Smooth muscle cell (in vitro differentiated cells): ENCODE measurements at regions not wholly inside any gene's neighbourhood (a gene's known extent, or its start where the extent isn't known, plus 50 kb on each side); places are given as distances from the start of the nearest gene placed in this dataset.

Source experiments
- DNase-seq: peaks from one replicate; lab custom pipeline; 2025; ENCODE audit not compliant: unreplicated experiment; lab: John Stamatoyannopoulos, UW
- H2AFZ ChIP-seq: fragments of 200-600 bp; sonication (generic); 2 replicates; pipeline ENCODE4 v1.6.0; 2016; ENCODE audit warnings: antibody characterized with exemption, low read depth, mild to moderate bottlenecking
- H3F3A ChIP-seq: fragments of 200-600 bp; sonication (generic); 2 replicates; pipeline ENCODE4 v1.6.0; 2017; ENCODE audit warnings: antibody characterized with exemption, low read depth
- H3K27ac ChIP-seq: fragments of 200-600 bp; sonication (generic); 2 replicates; pipeline ENCODE4 v1.5.1; 2016; ENCODE audit warnings: low read depth, mild to moderate bottlenecking
- H3K27me3 ChIP-seq: fragments of 200-600 bp; sonication (generic); 2 replicates; pipeline ENCODE4 v1.6.1; 2016; ENCODE audit warnings: low read depth, mild to moderate bottlenecking
- H3K36me3 ChIP-seq: fragments of 200-600 bp; sonication (generic); 2 replicates; pipeline ENCODE4 v1.5.1; 2016; ENCODE audit warnings: low read depth
- H3K4me1 ChIP-seq: fragments of 200-600 bp; sonication (generic); 2 replicates; pipeline ENCODE4 v1.5.1; 2016; ENCODE audit warnings: low read depth
- H3K4me2 ChIP-seq: fragments of 200-600 bp; sonication (generic); 2 replicates; pipeline ENCODE4 v1.6.0; 2016; ENCODE audit warnings: mild to moderate bottlenecking
- H3K4me3 ChIP-seq: fragments of 200-600 bp; sonication (generic); 2 replicates; pipeline ENCODE4 v1.5.1; 2016; ENCODE audit warnings: mild to moderate bottlenecking
- H3K79me2 ChIP-seq: fragments of 200-600 bp; sonication (generic); 2 replicates; pipeline ENCODE4 v1.6.0; 2016; ENCODE audit warnings: low read depth, mild to moderate bottlenecking
- H3K9ac ChIP-seq: fragments of 200-600 bp; sonication (generic); 2 replicates; pipeline ENCODE4 v1.6.0; 2016; ENCODE audit warnings: low read depth
- H3K9me3 ChIP-seq: fragments of 200-600 bp; sonication (generic); replicated peaks from 2 replicates; pipeline ENCODE4 v1.5.1; 2016; ENCODE audit warnings: low read depth
- H4K20me1 ChIP-seq: fragments of 200-600 bp; sonication (generic); 2 replicates; pipeline ENCODE4 v1.6.0; 2016; ENCODE audit warnings: low read depth
- CTCF ChIP-seq: fragments of 200-600 bp; sonication (generic); IDR thresholded peaks from 2 replicates; pipeline ENCODE4 v1.5.1; 2017; ENCODE audit warnings: borderline replicate concordance, mild to moderate bottlenecking, antibody characterized with exemption; ENCODE audit not compliant: insufficient read depth, poor library complexity, severe bottlenecking
- WGBS: methylation state at CpG from one replicate; pipeline ENCODE4 v1.1.7; 2016; ENCODE audit warnings: low lambda C conversion rate; 5-methylcytosine and 5-hydroxymethylcytosine counted together

GRCh38 chr5:143494162-143494561 is 90.7 kb upstream of the NR3C1 start:
- Histone ChIP-seq H3K27me3 (no peaks in the 10 kb centered on the region), H3K9ac (no peak overlapping the region), H3F3A (no peaks in the 10 kb centered on the region), H3K9me3 (no peaks in the 10 kb centered on the region), H3K4me3 (no peak overlapping the region), H3K4me1 (no peaks in the 10 kb centered on the region), H3K27ac (no peak overlapping the region), H4K20me1 (no peaks in the 10 kb centered on the region), H2AFZ (no peak overlapping the region), H3K36me3 (no peaks in the 10 kb centered on the region), H3K79me2 (no peaks in the 10 kb centered on the region), H3K4me2 (no peak overlapping the region)
- 87% methylated on average over 2 of the region's 2 CpGs for WGBS
- TF ChIP-seq CTCF, result no peak
- DNase-seq, result no peak

GRCh38 chr5:143492783-143493182 is 89.3 kb upstream of the NR3C1 start:
- TF ChIP-seq CTCF, result no peak
- DNase-seq, result no peak

DNA sequence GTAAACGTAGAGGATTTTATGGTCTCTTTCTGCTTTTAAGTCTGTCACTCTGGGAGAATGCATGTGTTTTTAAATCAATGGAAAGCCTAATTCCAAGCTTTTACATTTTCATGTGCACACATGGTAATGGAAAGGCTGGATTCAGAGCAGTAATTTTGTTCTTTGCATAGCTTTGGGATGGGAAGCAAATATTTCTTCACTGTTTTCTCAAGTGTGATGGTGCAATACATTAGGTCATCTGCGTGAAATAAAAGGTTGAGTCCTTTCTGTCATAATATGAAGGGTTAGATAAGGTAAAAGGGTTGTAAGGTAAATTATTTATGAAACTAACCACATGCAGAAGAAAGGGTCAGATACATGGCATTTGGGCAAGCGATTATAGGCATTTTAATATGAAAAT is 88.2 kb upstream of the NR3C1 start:
- Histone ChIP-seq H3K4me1 (no peaks in the 10 kb centered on the region), H3K4me2 (no peak overlapping the region), H3K27ac (no peak overlapping the region), H3K9me3 (no peaks in the 10 kb centered on the region), H3K79me2 (no peaks in the 10 kb centered on the region), H4K20me1 (no peaks in the 10 kb centered on the region), H3K4me3 (no peak overlapping the region), H3K9ac (no peak overlapping the region), H2AFZ (no peak overlapping the region), H3F3A (no peaks in the 10 kb centered on the region), H3K36me3 (no peaks in the 10 kb centered on the region), H3K27me3 (no peaks in the 10 kb centered on the region)
- 94% methylated on average over 3 of the region's 3 CpGs for WGBS
- TF ChIP-seq CTCF, result no peak
- no peak for DNase-seq

More at GRCh38 chr5:143492783-143493182, 89.3 kb upstream of the NR3C1 start:
- no peaks in the 10 kb centered on the region for H3F3A ChIP-seq
- H3K9ac ChIP-seq, result no peak overlapping the region
- H3K36me3 ChIP-seq, result no peaks in the 10 kb centered on the region
- H3K4me3 ChIP-seq, result no peak overlapping the region
- H3K79me2 ChIP-seq, result no peaks in the 10 kb centered on the region
- no peak overlapping the region for H2AFZ ChIP-seq
- no peaks in the 10 kb centered on the region for H3K9me3 ChIP-seq
- H3K4me1 ChIP-seq, result no peaks in the 10 kb centered on the region
- H4K20me1 ChIP-seq, result no peaks in the 10 kb centered on the region
- H3K4me2 ChIP-seq, result no peak overlapping the region
- no peaks in the 10 kb centered on the region for H3K27me3 ChIP-seq
- H3K27ac ChIP-seq, result no peak overlapping the region

DNA sequence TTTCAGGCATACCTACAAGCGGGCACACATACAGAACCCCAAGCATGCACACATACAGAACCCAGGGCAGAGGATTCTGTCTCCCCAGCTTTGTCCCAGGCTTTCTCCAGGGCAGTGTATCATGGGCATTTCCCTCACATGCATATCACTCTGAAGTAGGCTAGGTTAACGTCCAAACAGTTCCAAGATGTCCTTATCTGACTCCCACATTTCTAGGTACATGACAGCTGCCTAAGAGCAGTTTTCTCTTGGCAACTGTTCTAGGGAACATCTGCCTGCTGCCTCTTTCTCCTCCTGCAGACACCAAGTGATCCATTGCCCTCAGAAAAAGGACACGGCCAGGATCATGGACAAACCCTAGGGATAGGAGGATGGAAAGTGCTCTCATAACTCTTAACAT is 84.9 kb upstream of the NR3C1 start:
- Histone ChIP-seq H3K4me3 (no peak overlapping the region), H3K9me3 (no peaks in the 10 kb centered on the region), H3K79me2 (no peaks in the 10 kb centered on the region), H3K27ac (no peak overlapping the region), H3K36me3 (no peaks in the 10 kb centered on the region), H3K4me1 (no peaks in the 10 kb centered on the region), H3F3A (no peaks in the 10 kb centered on the region), H3K4me2 (no peak overlapping the region), H4K20me1 (no peaks in the 10 kb centered on the region), H2AFZ (no peak overlapping the region), H3K9ac (no peak overlapping the region), H3K27me3 (no peaks in the 10 kb centered on the region)
- WGBS, result 92% methylated on average over 3 of the region's 3 CpGs
- DNase-seq, result no peak
- TF ChIP-seq CTCF, result no peak
